Activated naive CD4-positive, alpha-beta T cell treated with anti-CD3 and anti-CD28 coated beads for 36 hours (primary cell): ENCODE measurements at regions not wholly inside any gene's neighbourhood (a gene's known extent, or its start where the extent isn't known, plus 50 kb on each side); places are given as distances from the start of the nearest gene placed in this dataset.

Source experiments
- CTCF ChIA-PET: fragments of 350-600 bp; sonication (Branson Sonifier 250); formaldehyde crosslinking; loops from one replicate; lab custom pipeline; 2021; ENCODE audit warnings: antibody characterized with exemption; lab: Charles Lee
- DNase-seq: peaks from one replicate; pipeline ENCODE4 v3.0.0-alpha.2; 2020
- H3K27ac Mint-ChIP-seq: one replicate; pipeline ENCODE4 v1.8.0; 2021; ENCODE audit warnings: mild to moderate bottlenecking, mixed read lengths
- H3K27me3 Mint-ChIP-seq: one replicate; pipeline ENCODE4 v1.8.0; 2021; ENCODE audit warnings: low read depth, mixed read lengths
- H3K36me3 Mint-ChIP-seq: one replicate; pipeline ENCODE4 v1.8.0; 2021; ENCODE audit warnings: low read depth, mixed read lengths
- H3K4me1 Mint-ChIP-seq: one replicate; pipeline ENCODE4 v1.8.0; 2021; ENCODE audit warnings: low read depth, mixed read lengths
- H3K4me3 Mint-ChIP-seq: one replicate; pipeline ENCODE4 v1.8.0; 2021; ENCODE audit warnings: mild to moderate bottlenecking, moderate library complexity, mixed read lengths
- H3K9me3 Mint-ChIP-seq: one replicate; pipeline ENCODE4 v1.8.0; 2021; ENCODE audit warnings: mixed read lengths
- intact Hi-C: fragments of 100-400 bp; cut with micrococcal nuclease; formaldehyde crosslinking; loops from one replicate; pipeline ENCODE4 v1.15.1; 2023

GRCh38 chr1:181155339-181155738 is 66.8 kb downstream of the IER5 start:
- Mint-ChIP-seq H3K27me3 (peaks cover 2% of the 10 kb centered on the region), H3K4me1 (peaks cover 39% of the 10 kb centered on the region), H3K9me3 (no peaks in the 10 kb centered on the region), H3K36me3 (no peaks in the 10 kb centered on the region), H3K27ac (no peak overlapping the region), H3K4me3 (no peak overlapping the region)
- no peak for DNase-seq
- CTCF ChIA-PET: interaction anchor here (1.0 to 19.8 kb wide), 2 partner anchors 13 kb away, joined by 3 to 140 read pairs; no protein-coding TSS in a partner anchor
- intact Hi-C loops: no loop called here

- H3K36me3 Mint-ChIP-seq: peaks cover 4% of the 10 kb centered on the region
- CTCF ChIA-PET: interaction anchor here (0.5 to 19.8 kb wide), 4 partner anchors 10 to 264 kb away, joined by 3 to 140 read pairs (median 7); no protein-coding TSS in a partner anchor
- intact Hi-C loops: loop anchor here (1.0 kb wide), 1 partner anchor 10 kb away; no protein-coding TSS in a partner anchor
- H3K4me1 Mint-ChIP-seq: peaks cover 25% of the 10 kb centered on the region
- H3K27me3 Mint-ChIP-seq: peaks cover 2% of the 10 kb centered on the region
- peaks cover 23% of the 10 kb centered on the region for H3K9me3 Mint-ChIP-seq
- H3K4me3 Mint-ChIP-seq: no peak overlapping the region
- peak; percentile 77 for DNase-seq
- H3K27ac Mint-ChIP-seq: peak overlapping the region; percentile 68
Observed at GRCh38 chr1:181159451-181160140, 71.1 kb downstream of the IER5 start.

- H3K27me3 Mint-ChIP-seq: peaks cover 2% of the 10 kb centered on the region
- CTCF ChIA-PET: interaction anchor here (0.5 to 19.8 kb wide), 8 partner anchors 9 to 644 kb away, joined by 3 to 140 read pairs (median 4); no protein-coding TSS in a partner anchor
- peak overlapping the region; percentile 68 for H3K27ac Mint-ChIP-seq
- intact Hi-C loops: no loop called here
- no peak overlapping the region for H3K4me3 Mint-ChIP-seq
- DNase-seq: no peak
- peaks cover 4% of the 10 kb centered on the region for H3K36me3 Mint-ChIP-seq
- peaks cover 25% of the 10 kb centered on the region for H3K4me1 Mint-ChIP-seq
- peaks cover 27% of the 10 kb centered on the region for H3K9me3 Mint-ChIP-seq
Observed at GRCh38 chr1:181160322-181160721, 71.8 kb downstream of the IER5 start.

GRCh38 chr1:181160998-181161870 is 72.7 kb downstream of the IER5 start:
- Mint-ChIP-seq H3K27me3 (peaks cover 2% of the 10 kb centered on the region), H3K9me3 (peaks cover 28% of the 10 kb centered on the region), H3K36me3 (peaks cover 4% of the 10 kb centered on the region), H3K4me1 (peaks cover 25% of the 10 kb centered on the region), H3K4me3 (peak overlapping the region; percentile 10), H3K27ac (no peak overlapping the region)
- DNase-seq: peak; percentile 19
- CTCF ChIA-PET: interaction anchor here (0.5 to 19.8 kb wide), 11 partner anchors 8 to 645 kb away, joined by 3 to 140 read pairs (median 4); no protein-coding TSS in a partner anchor
- intact Hi-C loops: no loop called here

GRCh38 chr1:181163662-181164061 is 75.2 kb downstream of the IER5 start:
- CTCF ChIA-PET: interaction anchor here (0.7 to 19.8 kb wide), 6 partner anchors 14 to 648 kb away, joined by 3 to 140 read pairs (median 5); no protein-coding TSS in a partner anchor
- Mint-ChIP-seq H3K4me3 (no peak overlapping the region), H3K4me1 (peaks cover 23% of the 10 kb centered on the region), H3K36me3 (peaks cover 4% of the 10 kb centered on the region), H3K27me3 (peaks cover 2% of the 10 kb centered on the region), H3K27ac (no peak overlapping the region), H3K9me3 (peaks cover 28% of the 10 kb centered on the region)
- intact Hi-C loops: no loop called here
- DNase-seq: no peak

- Mint-ChIP-seq H3K4me3 (no peak overlapping the region), H3K27me3 (no peaks in the 10 kb centered on the region), H3K9me3 (peaks cover 25% of the 10 kb centered on the region), H3K36me3 (peaks cover 4% of the 10 kb centered on the region), H3K27ac (no peak overlapping the region), H3K4me1 (peaks cover 5% of the 10 kb centered on the region)
- CTCF ChIA-PET: interaction anchor here (0.8 to 19.8 kb wide), 20 partner anchors 9 to 651 kb away, joined by 3 to 140 read pairs (median 5); no protein-coding TSS in a partner anchor
- intact Hi-C loops: loop anchor here (1.0 to 2.0 kb wide), 8 partner anchors 24 to 651 kb away; no protein-coding TSS in a partner anchor
- peak; percentile 88 for DNase-seq
Observed at GRCh38 chr1:181166377-181167196, 78.1 kb downstream of the IER5 start.

GRCh38 chr1:181169281-181169865 is 80.9 kb downstream of the IER5 start:
- Mint-ChIP-seq H3K9me3 (peaks cover 13% of the 10 kb centered on the region), H3K27me3 (no peaks in the 10 kb centered on the region), H3K27ac (no peak overlapping the region), H3K36me3 (no peaks in the 10 kb centered on the region), H3K4me3 (no peak overlapping the region), H3K4me1 (peaks cover 5% of the 10 kb centered on the region)
- intact Hi-C loops: no loop called here
- no peak for DNase-seq
- CTCF ChIA-PET: interaction anchor here (0.9 to 19.8 kb wide), 4 partner anchors 8 to 283 kb away, joined by 3 to 140 read pairs (median 6); no protein-coding TSS in a partner anchor

GRCh38 chr1:181170194-181170593 is 81.7 kb downstream of the IER5 start:
- no peaks in the 10 kb centered on the region for H3K36me3 Mint-ChIP-seq
- no peaks in the 10 kb centered on the region for H3K27me3 Mint-ChIP-seq
- H3K4me1 Mint-ChIP-seq: peaks cover 5% of the 10 kb centered on the region
- intact Hi-C loops: no loop called here
- CTCF ChIA-PET: interaction anchor here (1.6 to 19.8 kb wide), 3 partner anchors 9 to 255 kb away, joined by 5 to 140 read pairs (median 7); no protein-coding TSS in a partner anchor
- no peak overlapping the region for H3K27ac Mint-ChIP-seq
- H3K4me3 Mint-ChIP-seq: no peak overlapping the region
- H3K9me3 Mint-ChIP-seq: peaks cover 8% of the 10 kb centered on the region
- no peak for DNase-seq

GRCh38 chr1:181172082-181172481 is 83.6 kb downstream of the IER5 start:
- Mint-ChIP-seq H3K27ac (no peak overlapping the region), H3K36me3 (no peaks in the 10 kb centered on the region)

GRCh38 chr1:181173761-181174447 is 85.4 kb downstream of the IER5 start:
- no peak overlapping the region for H3K27ac Mint-ChIP-seq
- no peak overlapping the region for H3K4me3 Mint-ChIP-seq
- no peak for DNase-seq
- CTCF ChIA-PET: interaction anchor here (0.9 kb wide), 1 partner anchor 658 kb away, joined by 3 read pairs; no protein-coding TSS in a partner anchor
- H3K36me3 Mint-ChIP-seq: no peaks in the 10 kb centered on the region
- peaks cover 6% of the 10 kb centered on the region for H3K9me3 Mint-ChIP-seq
- no peaks in the 10 kb centered on the region for H3K27me3 Mint-ChIP-seq
- H3K4me1 Mint-ChIP-seq: no peaks in the 10 kb centered on the region
- intact Hi-C loops: no loop called here

More at GRCh38 chr1:181172082-181172481, 83.6 kb downstream of the IER5 start:
- DNase-seq: no peak
- CTCF ChIA-PET: interaction anchor here (1.3 kb wide), 1 partner anchor 12 kb away, joined by 3 read pairs; no protein-coding TSS in a partner anchor
- intact Hi-C loops: no loop called here
- H3K27me3 Mint-ChIP-seq: no peaks in the 10 kb centered on the region
- no peak overlapping the region for H3K4me3 Mint-ChIP-seq
- H3K4me1 Mint-ChIP-seq: no peaks in the 10 kb centered on the region
- peaks cover 6% of the 10 kb centered on the region for H3K9me3 Mint-ChIP-seq
